IPS DF 6.9 (cell line): ENCODE measurements at regions not wholly inside any gene's neighbourhood (a gene's known extent, or its start where the extent isn't known, plus 50 kb on each side); places are given as distances from the start of the nearest gene placed in this dataset.

Source experiments
- DNase-seq: peaks from one replicate; pipeline ENCODE4 v3.0.0-alpha.2; 2013; ENCODE audit warnings: low read depth, low spot score
- H3K27ac ChIP-seq: one replicate; pipeline ENCODE4 v1.5.1; 2013; ENCODE audit warnings: low read length, control low read depth
- H3K27me3 ChIP-seq: 2 replicates; pipeline ENCODE4 v1.6.1; 2013; ENCODE audit warnings: mild to moderate bottlenecking, low read length; ENCODE audit not compliant: control insufficient read depth, insufficient read depth
- H3K36me3 ChIP-seq: 2 replicates; pipeline ENCODE4 v1.6.1; 2013; ENCODE audit warnings: low read length; ENCODE audit not compliant: control insufficient read depth, insufficient read depth
- H3K4me1 ChIP-seq: 2 replicates; pipeline ENCODE4 v1.6.1; 2013; ENCODE audit warnings: low read length; ENCODE audit not compliant: control insufficient read depth, insufficient read depth
- H3K4me3 ChIP-seq: 2 replicates; pipeline ENCODE4 v1.5.1; 2013; ENCODE audit warnings: mild to moderate bottlenecking, low read length
- H3K9me3 ChIP-seq: 2 replicates; pipeline ENCODE4 v1.6.1; 2013; ENCODE audit warnings: low read length, inconsistent platforms; ENCODE audit not compliant: control insufficient read depth, insufficient read depth
- WGBS: extraction: QIAGEN DNeasy Blood & Tissue Kit; methylation state at CpG from one replicate; pipeline ENCODE4 v1.1.7; 2013; ENCODE audit warnings: mixed read lengths, missing lambda C conversion rate; ENCODE audit not compliant: insufficient read length, insufficient coverage; 5-methylcytosine and 5-hydroxymethylcytosine counted together

DNA sequence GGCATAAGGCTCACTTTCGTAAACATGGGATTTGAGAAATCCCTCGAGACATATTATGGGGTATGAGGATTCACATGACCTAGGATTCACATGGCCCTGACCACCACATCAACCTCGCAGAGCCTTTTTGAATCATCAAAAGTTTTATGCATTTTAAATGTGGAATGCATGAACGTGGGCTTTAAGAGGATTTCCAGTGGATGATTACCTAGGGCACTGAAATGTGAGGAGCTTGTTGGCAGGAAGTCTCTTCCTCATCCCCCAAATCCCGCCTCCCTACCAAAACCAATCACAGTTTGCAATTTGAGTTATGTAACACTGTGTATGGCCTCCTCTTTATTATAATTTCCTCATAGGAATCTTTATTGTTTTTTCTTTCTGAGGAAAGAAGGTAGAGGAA lies 659.6 kb upstream of the TBX3 start:
- Histone ChIP-seq H3K9me3 (no peaks in the 10 kb centered on the region), H3K4me1 (no peaks in the 10 kb centered on the region), H3K36me3 (no peaks in the 10 kb centered on the region), H3K4me3 (no peak overlapping the region), H3K27ac (no peak overlapping the region), H3K27me3 (no peaks in the 10 kb centered on the region)
- no peak for DNase-seq
- no CpG with 5 or more reads among the region's 5 CpGs for WGBS

DNA sequence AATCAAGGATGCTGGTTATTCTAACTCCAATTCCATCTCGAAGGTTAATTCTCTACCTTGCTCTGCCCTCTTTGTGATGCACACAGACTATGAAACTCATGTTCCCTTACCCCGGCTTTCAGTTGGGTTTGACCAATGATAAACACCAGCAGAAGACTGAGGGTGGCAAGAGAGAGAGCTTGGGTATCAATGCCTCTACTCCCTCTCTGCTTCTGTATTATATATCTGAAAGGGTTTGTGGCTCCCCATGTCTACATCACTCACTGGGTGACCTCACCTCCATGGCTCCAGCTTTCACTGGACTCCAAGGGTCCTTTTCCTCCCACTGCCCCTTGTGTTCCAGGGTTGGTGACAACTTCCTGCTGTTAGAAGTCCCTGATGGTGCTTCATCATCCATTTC lies 659.0 kb upstream of the TBX3 start:
- Histone ChIP-seq H3K4me3 (no peak overlapping the region), H3K9me3 (no peaks in the 10 kb centered on the region), H3K27me3 (no peaks in the 10 kb centered on the region), H3K36me3 (no peaks in the 10 kb centered on the region), H3K27ac (no peak overlapping the region), H3K4me1 (peaks cover under 1% of the 10 kb centered on the region; the same call in 1 of the 2 replicates)
- WGBS: no CpG with 5 or more reads among the region's 2 CpGs
- no peak for DNase-seq

DNA sequence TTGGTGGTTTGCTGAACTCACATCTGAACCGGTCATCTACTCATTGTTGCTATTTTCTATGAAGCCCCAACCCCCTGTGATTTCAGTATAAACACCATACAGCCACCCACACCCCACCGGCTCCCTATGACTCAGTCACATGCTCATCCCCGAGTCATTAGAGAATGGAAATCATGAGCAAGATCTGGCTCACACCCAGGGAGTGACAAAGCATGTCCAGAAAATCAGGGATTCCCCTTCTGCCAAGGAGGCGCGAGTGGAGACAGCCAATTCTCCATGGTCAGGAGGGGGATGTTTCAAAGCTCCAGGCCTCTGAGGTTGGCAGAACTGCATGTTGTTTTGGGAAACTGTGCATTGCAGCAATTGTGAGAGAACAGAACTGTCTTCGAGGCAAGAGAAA lies 657.5 kb upstream of the TBX3 start:
- no peaks in the 10 kb centered on the region for H3K36me3 ChIP-seq
- H3K27ac ChIP-seq: no peak overlapping the region
- H3K9me3 ChIP-seq: no peaks in the 10 kb centered on the region
- no peaks in the 10 kb centered on the region for H3K27me3 ChIP-seq
- H3K4me1 ChIP-seq: peaks cover 4% of the 10 kb centered on the region; the same call in 1 of the 2 replicates
- no CpG with 5 or more reads among the region's 6 CpGs for WGBS
- H3K4me3 ChIP-seq: no peak overlapping the region
- DNase-seq: no peak

DNA sequence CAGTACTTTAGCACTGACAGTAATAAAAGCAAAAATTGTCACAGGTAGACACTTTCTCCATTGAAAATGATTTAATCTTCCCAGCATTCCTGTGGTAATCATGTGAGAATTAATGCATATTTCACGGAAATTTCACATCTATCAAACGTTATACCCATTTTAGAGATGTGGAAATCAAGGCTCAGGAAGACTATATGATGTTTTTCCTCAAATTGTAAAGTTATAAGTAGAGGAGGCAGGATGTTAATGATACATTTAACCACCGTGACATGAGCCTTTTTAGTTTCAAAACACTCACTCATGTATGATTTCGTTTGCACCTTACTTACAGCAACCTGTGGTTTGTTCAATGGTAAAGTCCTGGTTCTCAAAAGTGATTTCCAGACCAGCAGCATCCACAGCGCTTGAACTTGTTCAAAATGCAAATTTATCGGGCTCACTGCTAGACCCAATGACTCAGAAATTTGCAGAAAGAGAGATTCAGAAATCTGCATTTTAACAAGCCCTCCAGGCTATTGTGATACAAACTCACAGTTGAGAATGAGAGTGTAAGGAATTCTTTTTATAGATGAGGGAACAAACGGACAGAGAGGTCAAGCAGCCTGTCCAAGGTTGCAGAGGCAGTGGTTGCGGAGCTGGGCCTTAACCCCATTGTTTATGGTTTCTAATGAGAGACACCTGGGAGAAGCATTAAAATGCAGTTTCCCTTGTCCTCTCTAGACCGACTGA lies 654.8 kb upstream of the TBX3 start:
- H3K4me1 ChIP-seq: peaks cover 4% of the 10 kb centered on the region; the same call in 1 of the 2 replicates
- no peak overlapping the region for H3K27ac ChIP-seq
- H3K4me3 ChIP-seq: no peak overlapping the region
- H3K9me3 ChIP-seq: no peaks in the 10 kb centered on the region
- H3K27me3 ChIP-seq: no peaks in the 10 kb centered on the region
- H3K36me3 ChIP-seq: no peaks in the 10 kb centered on the region
- DNase-seq: no peak
- WGBS: no CpG with 5 or more reads among the region's 9 CpGs

DNA sequence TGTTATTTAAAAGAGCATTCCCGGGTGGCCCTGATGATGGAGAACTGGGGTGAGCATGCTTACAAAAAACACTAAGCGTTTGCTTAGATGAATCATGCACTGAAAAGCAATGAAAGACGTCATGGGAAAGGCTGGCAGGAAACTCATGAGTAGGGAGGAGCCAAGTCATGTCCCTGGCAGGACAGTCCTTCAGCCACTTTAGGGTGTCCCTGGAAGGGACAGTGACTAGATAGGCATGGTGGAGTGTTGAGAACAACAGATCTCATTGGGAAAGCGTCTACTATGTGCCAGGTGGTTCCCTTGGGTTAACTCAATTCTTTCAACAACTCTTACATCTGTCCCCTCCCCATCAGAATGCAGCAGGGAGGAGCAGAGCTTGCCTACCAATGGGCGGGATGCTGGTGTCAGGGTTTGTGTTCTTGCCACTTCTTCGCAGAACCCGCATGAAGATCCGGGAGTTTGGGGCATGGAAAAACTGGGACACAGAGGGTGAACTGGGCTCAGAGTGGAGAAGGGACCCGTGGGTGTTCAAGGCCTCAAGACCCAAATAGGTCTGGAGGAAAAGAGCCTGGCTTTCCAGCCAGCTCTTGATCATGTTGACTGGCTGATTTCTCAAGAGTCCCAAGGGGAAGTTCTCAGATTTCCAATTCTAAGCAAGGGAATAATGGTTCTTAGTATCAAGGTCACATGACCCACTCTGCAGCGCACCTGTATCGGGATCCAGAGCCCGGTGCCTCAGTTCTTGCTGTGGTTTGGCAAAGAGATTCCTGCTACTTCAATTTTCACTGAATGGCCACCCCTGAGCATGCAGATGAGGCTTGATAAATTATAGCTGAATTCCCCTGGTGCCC lies 653.9 kb upstream of the TBX3 start:
- Histone ChIP-seq H3K9me3 (no peaks in the 10 kb centered on the region), H3K27ac (no peak overlapping the region), H3K4me1 (peaks cover 4% of the 10 kb centered on the region; the same call in 1 of the 2 replicates), H3K27me3 (no peaks in the 10 kb centered on the region), H3K36me3 (no peaks in the 10 kb centered on the region), H3K4me3 (no peak overlapping the region)
- WGBS: no CpG with 5 or more reads among the region's 12 CpGs
- no peak for DNase-seq

DNA sequence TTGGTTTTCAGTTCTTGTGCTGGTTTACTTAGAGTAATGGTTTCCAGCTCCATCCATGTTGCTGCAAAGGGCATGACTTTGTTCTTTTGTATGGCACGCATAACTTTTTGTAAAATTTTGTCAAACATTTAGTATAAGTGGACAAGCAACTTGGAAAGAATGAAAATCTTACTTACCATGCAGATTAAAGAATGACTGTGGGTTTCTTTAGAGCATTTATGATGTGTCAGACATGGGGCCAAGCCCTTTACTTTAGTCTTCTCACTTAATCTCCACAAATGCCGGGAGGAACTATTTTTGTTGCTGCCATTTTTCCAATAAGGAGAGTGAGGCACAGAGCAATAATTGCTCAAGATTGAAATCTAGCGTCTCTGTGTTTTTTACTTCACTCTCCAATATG lies 652.5 kb upstream of the TBX3 start:
- no peak overlapping the region for H3K4me3 ChIP-seq
- H3K9me3 ChIP-seq: no peaks in the 10 kb centered on the region
- H3K36me3 ChIP-seq: no peaks in the 10 kb centered on the region
- DNase-seq: no peak
- H3K27me3 ChIP-seq: no peaks in the 10 kb centered on the region
- H3K27ac ChIP-seq: no peak overlapping the region
- no CpG with 5 or more reads among the region's 3 CpGs for WGBS
- peaks cover 4% of the 10 kb centered on the region; the same call in 1 of the 2 replicates for H3K4me1 ChIP-seq

DNA sequence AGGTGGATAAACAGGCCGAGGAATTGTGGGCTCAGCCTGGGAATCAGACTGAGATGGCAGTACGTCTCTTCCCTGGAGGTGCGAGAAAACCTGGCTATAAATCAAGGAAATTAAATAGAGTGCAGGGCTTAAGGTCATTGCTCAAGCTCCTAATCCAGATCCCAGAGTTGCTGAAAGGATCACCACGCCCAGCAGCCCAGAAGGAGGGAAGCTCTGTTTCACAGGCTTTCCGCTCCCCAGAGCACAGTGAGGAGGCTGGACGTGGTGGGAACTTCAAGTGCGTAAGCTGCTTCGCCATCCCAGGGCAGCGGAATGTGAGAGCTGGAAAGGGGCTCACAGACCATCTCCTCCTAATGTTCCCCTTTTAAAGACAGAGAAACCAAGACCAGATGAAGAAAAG lies 651.6 kb upstream of the TBX3 start:
- Histone ChIP-seq H3K9me3 (no peaks in the 10 kb centered on the region), H3K36me3 (no peaks in the 10 kb centered on the region), H3K4me1 (peaks cover 4% of the 10 kb centered on the region; the same call in 1 of the 2 replicates), H3K27me3 (no peaks in the 10 kb centered on the region), H3K4me3 (no peak overlapping the region), H3K27ac (no peak overlapping the region)
- no peak for DNase-seq
- WGBS: no CpG with 5 or more reads among the region's 9 CpGs

DNA sequence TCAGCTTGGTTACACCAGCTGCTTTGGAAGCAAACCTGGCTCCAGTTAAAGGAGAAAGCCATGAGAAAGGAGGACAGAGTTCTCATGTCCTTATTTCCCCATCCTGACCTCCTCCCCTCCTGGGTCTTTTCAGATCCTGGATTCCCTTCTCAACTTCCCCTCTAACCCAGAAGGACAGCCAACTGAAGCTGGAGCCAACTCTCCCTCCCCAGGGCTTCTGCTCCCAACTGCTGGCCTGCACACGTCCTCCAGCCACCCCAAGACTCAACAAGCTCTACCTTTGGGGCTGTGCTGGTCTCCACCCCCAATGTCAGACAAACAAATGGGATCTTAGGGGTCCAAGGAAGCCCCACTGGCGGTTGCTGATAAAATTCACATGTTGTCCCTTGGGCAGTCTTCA lies 651.1 kb upstream of the TBX3 start:
- H3K36me3 ChIP-seq: no peaks in the 10 kb centered on the region
- H3K27me3 ChIP-seq: no peaks in the 10 kb centered on the region
- H3K27ac ChIP-seq: no peak overlapping the region

DNA sequence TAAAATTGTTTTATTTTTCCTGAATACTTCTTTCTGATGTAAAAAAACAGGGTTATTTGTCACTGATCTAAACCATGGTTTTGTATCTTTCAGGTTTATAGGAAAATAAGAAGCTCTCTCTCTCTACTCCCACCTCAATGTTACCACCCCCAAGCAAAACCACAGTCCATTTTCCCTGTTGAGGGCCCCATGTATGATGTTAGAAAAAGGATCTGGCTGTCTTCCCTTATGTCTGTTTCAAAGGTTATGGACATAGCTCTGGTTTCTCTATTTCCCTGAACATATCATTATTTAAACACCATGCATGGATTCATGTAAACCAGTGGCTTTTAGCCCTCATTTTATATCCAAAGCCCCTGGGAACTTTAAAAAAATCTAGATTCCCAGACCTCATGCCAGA lies 649.0 kb upstream of the TBX3 start:
- Histone ChIP-seq H3K36me3 (no peaks in the 10 kb centered on the region), H3K9me3 (no peaks in the 10 kb centered on the region), H3K27me3 (no peaks in the 10 kb centered on the region), H3K27ac (no peak overlapping the region), H3K4me3 (no peak overlapping the region), H3K4me1 (peaks cover 3% of the 10 kb centered on the region; the same call in 1 of the 2 replicates)
- no peak for DNase-seq

More for the DNA sequence above, 651.1 kb upstream of the TBX3 start:
- Histone ChIP-seq H3K4me1 (peaks cover 4% of the 10 kb centered on the region; the same call in 1 of the 2 replicates), H3K4me3 (no peak overlapping the region), H3K9me3 (no peaks in the 10 kb centered on the region)
- no peak for DNase-seq
- no CpG with 5 or more reads among the region's 2 CpGs for WGBS

DNA sequence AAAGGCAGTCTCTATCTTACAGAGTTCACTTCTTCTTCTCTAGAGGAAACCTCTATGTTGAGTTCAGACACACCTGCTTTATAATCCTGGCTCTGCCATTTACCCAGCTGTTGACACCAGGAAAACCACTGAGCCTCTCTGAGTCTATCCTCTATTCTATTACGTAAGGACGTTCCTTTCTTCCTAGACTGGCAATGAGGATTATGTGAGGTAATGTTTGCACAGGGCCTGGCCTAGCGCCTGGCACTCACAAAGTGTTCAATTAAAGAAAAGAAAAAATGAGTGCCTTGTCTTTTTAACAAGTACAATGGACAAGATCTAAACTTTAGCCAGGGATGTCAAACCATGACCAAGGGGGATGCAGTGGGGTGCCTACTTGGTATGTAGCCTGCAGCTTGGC lies 641.9 kb upstream of the TBX3 start:
- H3K9me3 ChIP-seq: no peaks in the 10 kb centered on the region
- H3K4me3 ChIP-seq: no peak overlapping the region
- H3K36me3 ChIP-seq: no peaks in the 10 kb centered on the region
- no peak overlapping the region for H3K27ac ChIP-seq
- no peak for DNase-seq
- no peaks in the 10 kb centered on the region for H3K4me1 ChIP-seq
- no CpG with 5 or more reads among the region's 3 CpGs for WGBS
- H3K27me3 ChIP-seq: no peaks in the 10 kb centered on the region
